Hepatocyte (in vitro differentiated cells): ENCODE measurements at regions not wholly inside any gene's neighbourhood (a gene's known extent, or its start where the extent isn't known, plus 50 kb on each side); places are given as distances from the start of the nearest gene placed in this dataset.

ENCODE experiments used
- CTCF ChIP-seq: fragments of 200-600 bp; sonication (generic); IDR thresholded peaks from 2 replicates; pipeline ENCODE4 v1.5.1; 2016; ENCODE audit warnings: antibody characterized with exemption, mild to moderate bottlenecking; ENCODE audit not compliant: poor library complexity
- EZH2phosphoT487 ChIP-seq: fragments of 200-600 bp; sonication (generic); IDR thresholded peaks from one replicate; pipeline ENCODE4 v1.6.1; 2018; ENCODE audit warnings: antibody characterized with exemption, mild to moderate bottlenecking, low read depth, moderate library complexity; ENCODE audit not compliant: unreplicated experiment, severe bottlenecking

- TF ChIP-seq EZH2phosphoT487: no peak
- TF ChIP-seq CTCF: no peak
Measured at GRCh38 chr4:125045311-125045710, 269.4 kb upstream of the FAT4 start.
